B cell (primary cell): ENCODE measurements at regions not wholly inside any gene's neighbourhood (a gene's known extent, or its start where the extent isn't known, plus 50 kb on each side); places are given as distances from the start of the nearest gene placed in this dataset.
"Not testable (repeated sequence)": the region's sequence is repeated elsewhere in the genome, so short reads cannot be mapped to it uniquely, and the experiment has no call there.

ENCODE experiments used
- CTCF ChIP-seq: fragments of 200-600 bp; IDR thresholded peaks from one replicate; pipeline ENCODE4 v1.8.0; 2022; ENCODE audit warnings: antibody characterized with exemption, mild to moderate bottlenecking
- EZH2 ChIP-seq: IDR thresholded peaks from 2 replicates; pipeline ENCODE4 v1.6.1; 2012; ENCODE audit warnings: borderline replicate concordance, low read depth, mild to moderate bottlenecking, moderate library complexity, low read length; ENCODE audit not compliant: insufficient read depth, poor library complexity, severe bottlenecking

GRCh38 chr14:19267636-19268035 lies 166.5 kb downstream of the POTEG start:
- not testable (repeated sequence) for TF ChIP-seq CTCF, EZH2
